ENCODE measurements at regions not wholly inside any gene's neighbourhood (a gene's known extent, or its start where the extent isn't known, plus 50 kb on each side); places are given as distances from the start of the nearest gene placed in this dataset.

- CTCF ChIA-PET (ENCODE audit: partially characterized antibody), result no interaction called here
- Mint-ChIP-seq H3K4me1 (no peaks in the 10 kb centered on the region), H3K36me3 (peaks cover 0 to 4% of the 10 kb centered on the region in 2 donors), H3K4me3 (no peak overlapping the region), H3K27me3 (peaks cover 12 to 19% of the 10 kb centered on the region in 2 donors), H3K27ac (no peak overlapping the region), H3K9me3 (peaks cover 3 to 14% (median 13%) of the 10 kb centered on the region in 8 donors)
- intact Hi-C loops (cut with micrococcal nuclease), result no loop called here
- no peak for DNase-seq
- no peak overlapping the region for H3K4me3 ChIP-seq (ENCODE audit: low read length in 2 of 2)
- H3K27ac ChIP-seq (ENCODE audit: low read depth, low read length), result no peak overlapping the region
- no peaks in the 10 kb centered on the region for H3K36me3 ChIP-seq (ENCODE audit: insufficient read depth, low read length)
- H3K27me3 ChIP-seq (ENCODE audit: insufficient read depth, low read length), result no peaks in the 10 kb centered on the region
- no peaks in the 10 kb centered on the region for H3K4me1 ChIP-seq (ENCODE audit: insufficient read depth, low read length)
- no peaks in the 10 kb centered on the region for H3K9me3 ChIP-seq (ENCODE audit: control insufficient read depth in 1 of 2, low read length in 2 of 2)
- POLR2A ChIA-PET (ENCODE audit: partially characterized antibody), result no interaction called here
These were observed 160.3 kb downstream of the RPS29 start for GRCh38 chr14:49425921-49426320.

- intact Hi-C loops (cut with micrococcal nuclease), result no loop called here
- Mint-ChIP-seq H3K36me3 (no peaks in the 10 kb centered on the region), H3K9me3 (peaks cover 0 to 3% (median under 1%) of the 10 kb centered on the region in 8 donors), H3K4me1 (no peaks in the 10 kb centered on the region), H3K4me3 (no peak overlapping the region), H3K27ac (no peak overlapping the region), H3K27me3 (peaks cover 12 to 20% of the 10 kb centered on the region in 2 donors)
- no peak overlapping the region for H3K4me3 ChIP-seq (ENCODE audit: low read length in 2 of 2)
- H3K36me3 ChIP-seq (ENCODE audit: insufficient read depth, low read length), result no peaks in the 10 kb centered on the region
- CTCF ChIA-PET (ENCODE audit: partially characterized antibody), result no interaction called here
- H3K27ac ChIP-seq (ENCODE audit: low read depth, low read length), result no peak overlapping the region
- no peaks in the 10 kb centered on the region for H3K9me3 ChIP-seq (ENCODE audit: control insufficient read depth in 1 of 2, low read length in 2 of 2)
- POLR2A ChIA-PET (ENCODE audit: partially characterized antibody), result no interaction called here
- no peaks in the 10 kb centered on the region for H3K27me3 ChIP-seq (ENCODE audit: insufficient read depth, low read length)
- no peak for DNase-seq
- no peaks in the 10 kb centered on the region for H3K4me1 ChIP-seq (ENCODE audit: insufficient read depth, low read length)
These were observed 161.5 kb downstream of the RPS29 start for GRCh38 chr14:49424436-49425331.

DNA sequence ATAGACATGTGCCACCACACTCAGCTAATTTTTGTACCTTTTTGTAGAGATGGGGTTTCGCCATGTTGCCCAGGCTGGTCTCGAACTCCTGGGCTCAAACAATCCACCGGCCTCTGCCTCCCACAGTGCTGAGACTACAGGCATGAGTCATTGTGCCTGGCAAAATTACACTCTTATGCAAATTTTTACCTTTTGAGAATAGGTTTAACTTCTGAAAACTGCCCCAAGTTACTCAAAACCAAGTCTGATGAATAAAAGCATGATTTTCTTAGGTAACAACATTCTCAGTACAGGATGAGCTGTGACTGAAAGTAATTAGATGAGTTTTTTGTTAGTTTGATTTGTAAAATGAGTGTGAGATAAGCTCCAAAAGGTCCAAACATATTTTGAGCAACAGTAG is 166.0 kb downstream of the RPS29 start:
- CTCF ChIA-PET (ENCODE audit: partially characterized antibody), result interaction anchor here (1.0 kb wide), 1 partner anchor 27 kb away, joined by 3 read pairs; no protein-coding TSS in a partner anchor

DNA sequence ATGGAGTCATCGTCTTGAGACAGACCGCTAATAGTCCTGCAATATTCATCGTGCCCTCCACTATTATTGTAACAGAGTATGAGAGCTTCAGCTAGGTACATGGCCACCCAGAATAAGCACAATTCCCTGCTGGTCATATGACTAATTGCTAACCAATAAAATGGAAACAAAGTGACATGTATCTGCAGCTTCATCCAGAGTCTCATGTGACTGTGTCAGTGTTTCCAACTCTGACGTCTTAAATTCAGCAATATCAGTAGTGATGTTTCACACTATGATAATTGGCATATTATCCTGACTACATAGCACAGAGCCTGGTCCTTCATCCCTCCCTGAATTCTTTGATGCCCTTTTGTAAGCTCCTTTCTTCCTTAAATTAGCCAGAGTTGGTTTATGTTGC is 167.4 kb downstream of the RPS29 start:
- no peak overlapping the region for H3K27ac ChIP-seq (ENCODE audit: low read depth, low read length)
- no peaks in the 10 kb centered on the region for H3K9me3 ChIP-seq (ENCODE audit: control insufficient read depth in 1 of 2, low read length in 2 of 2)
- H3K27me3 ChIP-seq (ENCODE audit: insufficient read depth, low read length), result peaks cover 4% of the 10 kb centered on the region
- Mint-ChIP-seq H3K9me3 (no peaks in the 10 kb centered on the region), H3K27me3 (peaks cover 12 to 19% of the 10 kb centered on the region in 2 donors), H3K27ac (no peak overlapping the region), H3K4me1 (no peaks in the 10 kb centered on the region), H3K4me3 (no peak overlapping the region), H3K36me3 (no peaks in the 10 kb centered on the region)
- H3K4me1 ChIP-seq (ENCODE audit: insufficient read depth, low read length), result no peaks in the 10 kb centered on the region
- CTCF ChIA-PET (ENCODE audit: partially characterized antibody), result interaction anchor here (0.6 kb wide), 1 partner anchor 17 kb away, joined by 4 read pairs; no protein-coding TSS in a partner anchor
- no peaks in the 10 kb centered on the region for H3K36me3 ChIP-seq (ENCODE audit: insufficient read depth, low read length)
- H3K4me3 ChIP-seq (ENCODE audit: low read length in 2 of 2), result no peak overlapping the region
- intact Hi-C loops (cut with micrococcal nuclease), result no loop called here
- POLR2A ChIA-PET (ENCODE audit: partially characterized antibody), result no interaction called here
- no peak for DNase-seq

More for the DNA sequence above, 166.0 kb downstream of the RPS29 start:
- Histone ChIP-seq H3K36me3 (ENCODE audit: insufficient read depth, low read length) (no peaks in the 10 kb centered on the region), H3K4me1 (ENCODE audit: insufficient read depth, low read length) (no peaks in the 10 kb centered on the region), H3K4me3 (ENCODE audit: low read length in 2 of 2) (no peak overlapping the region), H3K27ac (ENCODE audit: low read depth, low read length) (no peak overlapping the region), H3K27me3 (ENCODE audit: insufficient read depth, low read length) (peaks cover 4% of the 10 kb centered on the region), H3K9me3 (ENCODE audit: control insufficient read depth in 1 of 2, low read length in 2 of 2) (no peaks in the 10 kb centered on the region)
- no peak for DNase-seq
- H3K27ac Mint-ChIP-seq, result no peak overlapping the region
- intact Hi-C loops (cut with micrococcal nuclease), result no loop called here
- POLR2A ChIA-PET (ENCODE audit: partially characterized antibody), result no interaction called here
- no peaks in the 10 kb centered on the region for H3K36me3 Mint-ChIP-seq
- H3K4me1 Mint-ChIP-seq, result no peaks in the 10 kb centered on the region
- H3K4me3 Mint-ChIP-seq, result no peak overlapping the region
- H3K9me3 Mint-ChIP-seq, result no peaks in the 10 kb centered on the region
- H3K27me3 Mint-ChIP-seq, result peaks cover 21 to 25% of the 10 kb centered on the region in 2 donors

DNA sequence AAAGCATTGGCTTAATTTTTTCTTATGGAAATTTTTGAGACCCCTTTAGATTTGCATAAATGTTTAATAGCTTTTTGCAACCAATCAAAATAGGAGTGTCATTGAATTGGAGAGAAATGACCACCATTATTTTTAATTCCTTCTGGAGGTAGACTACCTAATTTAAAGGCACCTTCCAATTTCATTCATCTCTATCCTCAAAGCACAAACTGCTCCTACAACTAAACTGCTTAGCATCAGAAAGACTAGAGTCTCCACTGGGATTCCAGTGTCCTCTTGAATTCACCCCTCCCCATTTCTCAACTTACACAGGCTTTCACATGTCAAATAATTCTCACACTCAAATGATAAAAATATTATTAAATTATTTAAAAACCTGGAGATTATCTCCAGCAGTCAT is 168.4 kb downstream of the RPS29 start:
- Histone ChIP-seq H3K4me1 (ENCODE audit: insufficient read depth, low read length) (no peaks in the 10 kb centered on the region), H3K9me3 (ENCODE audit: control insufficient read depth in 1 of 2, low read length in 2 of 2) (no peaks in the 10 kb centered on the region), H3K4me3 (ENCODE audit: low read length in 2 of 2) (no peak overlapping the region), H3K27me3 (ENCODE audit: insufficient read depth, low read length) (peaks cover 4% of the 10 kb centered on the region), H3K27ac (ENCODE audit: low read depth, low read length) (no peak overlapping the region), H3K36me3 (ENCODE audit: insufficient read depth, low read length) (no peaks in the 10 kb centered on the region)
- Mint-ChIP-seq H3K4me1 (no peaks in the 10 kb centered on the region), H3K27ac (no peak overlapping the region), H3K9me3 (no peaks in the 10 kb centered on the region), H3K27me3 (peaks cover 11 to 20% of the 10 kb centered on the region in 2 donors), H3K36me3 (no peaks in the 10 kb centered on the region), H3K4me3 (no peak overlapping the region)
- DNase-seq, result no peak
- intact Hi-C loops (cut with micrococcal nuclease), result no loop called here
- CTCF ChIA-PET (ENCODE audit: partially characterized antibody), result no interaction called here
- POLR2A ChIA-PET (ENCODE audit: partially characterized antibody), result no interaction called here

DNA sequence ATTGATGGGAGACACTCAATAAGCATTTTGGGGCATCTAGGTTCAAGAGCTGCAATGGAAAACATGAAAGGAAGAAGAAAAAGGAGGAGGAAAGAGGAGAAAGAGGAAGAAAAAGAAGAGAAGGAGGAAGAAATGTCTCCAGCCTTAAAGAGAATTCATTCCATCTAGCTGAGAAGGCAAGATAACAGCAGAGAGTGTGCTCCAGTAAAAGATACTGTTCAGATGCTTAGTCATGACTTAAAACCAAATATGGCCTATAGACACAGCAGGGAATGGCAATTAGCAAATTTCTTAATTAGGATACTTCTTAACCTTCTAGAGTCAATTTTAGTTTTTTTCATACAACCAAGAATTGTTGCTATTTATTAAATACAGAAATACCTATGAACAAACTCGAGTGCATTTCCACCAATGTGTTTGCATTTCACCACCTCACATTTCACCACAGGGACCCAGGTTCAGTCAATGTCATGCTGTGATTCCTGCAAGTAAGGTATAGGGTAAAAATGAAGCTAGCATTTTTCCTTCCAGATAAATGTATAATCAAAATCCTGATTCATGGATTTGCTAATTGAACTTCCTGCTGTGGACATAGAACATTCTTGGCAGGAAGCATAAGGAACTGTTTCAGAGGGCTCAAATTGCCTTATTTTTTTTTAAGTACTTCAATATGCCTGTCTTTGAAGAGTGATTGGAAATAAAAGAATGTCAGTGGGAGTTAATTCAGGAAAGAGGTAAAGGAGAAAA is 177.8 kb downstream of the RPS29 start:
- no peaks in the 10 kb centered on the region for H3K36me3 Mint-ChIP-seq
- no peaks in the 10 kb centered on the region for H3K4me1 ChIP-seq (ENCODE audit: insufficient read depth, low read length)
- DNase-seq, result no peak
- no peak overlapping the region for H3K27ac ChIP-seq (ENCODE audit: low read depth, low read length)
- H3K36me3 ChIP-seq (ENCODE audit: insufficient read depth, low read length), result no peaks in the 10 kb centered on the region
- H3K9me3 ChIP-seq (ENCODE audit: control insufficient read depth in 1 of 2, low read length in 2 of 2), result no peaks in the 10 kb centered on the region
- ChIA-PET CTCF (ENCODE audit: partially characterized antibody) (no interaction called here), POLR2A (ENCODE audit: partially characterized antibody) (no interaction called here)
- H3K4me1 Mint-ChIP-seq, result no peaks in the 10 kb centered on the region
- intact Hi-C loops (cut with micrococcal nuclease), result no loop called here
- no peak overlapping the region for H3K4me3 ChIP-seq (ENCODE audit: low read length in 2 of 2)
- H3K27me3 Mint-ChIP-seq, result peaks cover 12 to 15% of the 10 kb centered on the region in 2 donors
- H3K9me3 Mint-ChIP-seq, result no peaks in the 10 kb centered on the region
- H3K27ac Mint-ChIP-seq, result no peak overlapping the region
- no peaks in the 10 kb centered on the region for H3K27me3 ChIP-seq (ENCODE audit: insufficient read depth, low read length)
- no peak overlapping the region for H3K4me3 Mint-ChIP-seq

- H3K4me3 Mint-ChIP-seq, result no peak overlapping the region
- H3K9me3 ChIP-seq (ENCODE audit: control insufficient read depth in 1 of 2, low read length in 2 of 2), result no peaks in the 10 kb centered on the region
- DNase-seq, result no peak
- H3K4me1 Mint-ChIP-seq, result no peaks in the 10 kb centered on the region
- no peaks in the 10 kb centered on the region for H3K36me3 Mint-ChIP-seq
- no peaks in the 10 kb centered on the region for H3K9me3 Mint-ChIP-seq
- CTCF ChIA-PET (ENCODE audit: partially characterized antibody), result no interaction called here
- H3K4me1 ChIP-seq (ENCODE audit: insufficient read depth, low read length), result no peaks in the 10 kb centered on the region
- H3K27me3 Mint-ChIP-seq, result peaks cover 5 to 6% of the 10 kb centered on the region in 2 donors
- H3K27ac Mint-ChIP-seq, result no peak overlapping the region
- intact Hi-C loops (cut with micrococcal nuclease), result no loop called here
- H3K27ac ChIP-seq (ENCODE audit: low read depth, low read length), result no peak overlapping the region
- no peaks in the 10 kb centered on the region for H3K27me3 ChIP-seq (ENCODE audit: insufficient read depth, low read length)
- no peaks in the 10 kb centered on the region for H3K36me3 ChIP-seq (ENCODE audit: insufficient read depth, low read length)
- H3K4me3 ChIP-seq (ENCODE audit: low read length in 2 of 2), result no peak overlapping the region
- POLR2A ChIA-PET (ENCODE audit: partially characterized antibody), result no interaction called here
These were observed 180.9 kb downstream of the RPS29 start for GRCh38 chr14:49405291-49405690.

Data from CD4-positive, alpha-beta memory T cell (primary cell).